Glomerular endothelial cell (primary cell): ENCODE measurements at regions not wholly inside any gene's neighbourhood (a gene's known extent, or its start where the extent isn't known, plus 50 kb on each side); places are given as distances from the start of the nearest gene placed in this dataset.
"Not testable (repeated sequence)": the region's sequence is repeated elsewhere in the genome, so short reads cannot be mapped to it uniquely, and the experiment has no call there.

Experiments
- DNase-seq: peaks from one replicate; pipeline ENCODE4 v3.0.0-alpha.2; 2011; ENCODE audit warnings: low read depth, low spot score; ENCODE audit errors: extremely low read depth

- DNase-seq: no peak
Measured at GRCh38 chr6:141123497-141123896, 1009.2 kb upstream of the GJE1 start.

- no peak for DNase-seq
Measured at GRCh38 chr6:141123049-141123448, 1009.7 kb upstream of the GJE1 start.

GRCh38 chr6:141118991-141119390 is 1013.7 kb upstream of the GJE1 start:
- no peak for DNase-seq

GRCh38 chr6:141117874-141118273 is 1014.9 kb upstream of the GJE1 start:
- no peak for DNase-seq

DNA sequence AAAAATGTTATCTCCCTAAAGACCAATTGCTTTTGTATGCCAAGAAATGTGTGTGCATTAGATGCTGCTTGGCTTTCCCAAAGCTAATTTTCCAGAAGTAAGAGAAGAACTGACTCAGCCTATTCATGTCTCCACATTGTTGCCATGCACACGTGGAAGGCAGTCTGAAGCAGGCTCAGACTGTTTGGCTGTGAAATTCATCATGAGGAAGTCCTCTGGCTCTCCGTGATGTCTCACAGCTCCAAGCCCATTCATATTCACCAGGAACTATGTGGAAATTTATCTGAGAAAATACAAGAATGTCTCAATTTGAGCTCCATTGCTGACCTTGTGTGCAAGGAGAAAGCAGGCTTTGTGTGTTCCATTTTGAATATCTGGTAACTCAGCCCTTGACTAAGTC is 1022.2 kb upstream of the GJE1 start:
- no peak for DNase-seq

- DNase-seq: no peak
Measured at GRCh38 chr6:141107591-141108160, 1025.0 kb upstream of the GJE1 start.

DNA sequence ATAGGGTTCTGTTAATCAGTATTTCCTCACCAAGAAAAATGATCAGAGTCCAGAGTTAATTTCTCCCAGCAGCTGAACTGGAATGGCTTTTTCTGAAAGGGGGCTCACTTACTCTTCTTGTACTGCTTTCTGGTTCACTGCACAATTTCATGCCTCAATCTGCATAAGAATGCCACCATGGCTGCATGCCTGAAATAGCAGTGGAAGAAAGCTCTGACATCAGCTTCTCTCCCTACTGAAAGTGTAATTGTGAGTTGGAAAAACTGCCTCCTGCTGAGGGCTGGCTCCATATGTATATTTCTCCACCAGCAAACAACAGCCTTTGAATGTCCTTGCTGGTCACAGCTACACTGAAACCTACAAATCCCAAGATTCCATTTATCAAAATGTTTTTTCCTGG is 1027.2 kb upstream of the GJE1 start:
- no peak for DNase-seq

DNA sequence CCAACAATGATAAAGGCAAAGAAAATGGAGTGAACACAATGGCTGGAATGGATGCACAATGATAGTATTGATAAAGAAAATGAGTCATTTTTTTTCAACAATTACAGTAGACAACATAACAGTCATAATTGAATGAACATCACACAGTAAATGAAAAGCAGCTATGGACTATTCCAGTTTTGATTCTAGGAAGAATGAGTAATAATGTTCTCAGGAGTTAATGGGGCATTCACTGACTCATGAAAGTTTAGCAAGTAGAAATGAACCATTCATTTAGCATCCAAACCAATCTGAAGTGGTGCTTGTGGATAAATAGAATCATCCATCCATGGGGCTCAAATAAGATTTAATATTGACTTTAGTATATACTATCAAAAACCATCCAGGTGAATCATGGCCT is 1029.5 kb upstream of the GJE1 start:
- no peak for DNase-seq

DNA sequence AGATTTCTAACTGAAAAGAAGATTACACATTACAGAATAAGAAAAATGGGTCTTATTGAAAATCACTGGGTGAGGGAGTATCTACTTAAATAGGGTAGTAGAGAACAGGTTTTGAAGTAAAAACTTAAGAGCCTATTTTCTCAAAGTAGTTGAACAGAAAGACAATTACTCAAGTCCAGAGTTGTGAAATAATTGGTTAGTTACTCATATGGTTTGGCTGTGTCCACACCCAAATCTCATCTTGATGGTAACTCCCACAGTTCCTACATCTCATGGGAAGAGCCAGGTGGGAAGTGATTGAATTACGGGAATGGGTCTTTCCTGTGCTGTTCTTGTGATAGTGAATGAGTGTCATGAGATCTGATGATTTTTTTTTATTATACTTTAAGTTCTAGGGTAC is 1035.3 kb upstream of the GJE1 start:
- DNase-seq: no peak

DNA sequence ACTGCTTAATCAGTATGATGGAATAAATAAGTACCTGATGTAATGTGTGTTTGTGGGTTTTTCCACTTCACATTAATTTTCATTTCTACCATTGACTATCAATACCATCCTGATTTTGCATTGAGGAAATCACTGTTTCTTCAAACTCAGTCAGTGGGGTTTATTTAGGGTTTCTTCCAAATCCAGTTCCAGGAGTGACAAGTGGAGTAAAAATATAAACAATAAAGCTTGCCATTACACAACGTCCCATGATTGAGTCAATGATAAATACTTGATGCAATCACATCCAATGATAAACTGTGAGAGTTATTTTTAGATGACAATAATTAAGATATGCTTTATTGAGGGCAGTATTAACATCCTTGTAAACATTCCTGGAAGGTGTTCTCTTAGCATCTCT is 1037.4 kb upstream of the GJE1 start:
- DNase-seq: no peak

DNA sequence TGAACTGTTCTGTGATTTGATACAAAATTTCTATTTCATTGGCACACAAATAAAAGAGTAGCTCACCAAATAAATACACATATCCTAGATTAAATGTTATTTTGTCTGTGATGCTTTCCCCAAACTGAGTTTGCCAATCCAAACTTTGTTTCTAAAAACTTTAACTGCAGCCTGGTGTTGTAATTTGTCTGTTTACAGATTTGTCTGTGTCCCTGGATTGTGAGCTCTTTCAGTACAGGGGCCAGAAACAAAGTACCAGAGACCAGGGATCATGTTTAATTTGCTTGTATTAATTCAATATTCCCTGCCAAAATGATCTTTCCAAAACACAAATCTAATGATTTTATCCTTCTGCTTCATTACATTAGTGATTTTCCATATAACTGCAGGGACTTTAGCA is 1044.6 kb upstream of the GJE1 start:
- DNase-seq: no peak

GRCh38 chr6:141077355-141078333 is 1055.1 kb upstream of the GJE1 start:
- no peak for DNase-seq

DNA sequence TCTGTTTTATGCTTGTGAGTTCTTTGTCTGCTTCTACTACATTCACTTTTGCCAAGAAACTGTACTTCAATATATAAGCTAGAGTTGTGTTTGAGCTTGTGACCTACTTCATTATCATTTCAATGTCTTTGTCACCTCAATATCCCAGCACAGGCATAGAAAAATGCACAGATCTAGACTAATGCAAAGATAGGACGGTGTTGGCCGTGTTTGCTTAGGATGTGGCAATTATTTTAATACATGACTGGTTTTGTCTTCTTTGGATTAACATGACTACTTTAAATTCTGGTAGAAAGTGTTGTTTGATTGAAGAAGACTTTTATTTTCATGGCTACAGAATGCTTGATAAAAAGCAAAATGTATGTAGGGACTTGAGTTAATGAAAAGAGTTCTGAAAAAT is 1075.0 kb upstream of the GJE1 start:
- DNase-seq: no peak

DNA sequence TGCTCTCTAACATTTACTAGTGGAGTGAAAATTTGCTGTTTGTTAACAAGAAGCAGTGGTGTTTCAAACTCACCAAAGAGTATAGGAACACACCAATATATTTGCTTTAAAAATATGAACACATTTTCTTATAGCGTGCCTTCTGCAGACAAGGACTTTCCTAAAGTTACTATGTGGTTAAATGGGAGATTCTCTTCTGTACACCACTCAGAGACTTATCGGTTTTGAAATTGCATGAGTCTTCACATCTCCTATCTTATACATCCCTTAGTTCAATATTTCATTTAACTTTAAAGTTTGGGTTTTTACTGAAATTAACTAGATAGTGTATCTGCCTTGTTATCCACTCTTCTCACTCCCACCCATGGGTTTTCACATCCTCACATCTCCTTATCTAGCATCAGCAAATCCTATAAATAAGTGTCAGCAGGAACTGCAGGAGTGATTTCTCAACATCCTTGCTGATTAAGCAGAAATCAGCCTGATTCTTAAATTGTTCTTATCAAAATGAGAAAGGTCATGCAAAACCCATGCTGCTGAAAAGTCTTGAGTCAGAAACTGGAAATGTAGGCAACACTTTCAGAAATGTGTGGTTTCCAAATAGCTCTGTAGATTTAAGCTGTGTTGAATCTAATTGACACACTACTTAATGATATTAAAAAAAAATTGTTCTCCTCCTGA is 1075.6 kb upstream of the GJE1 start:
- DNase-seq: no peak

DNA sequence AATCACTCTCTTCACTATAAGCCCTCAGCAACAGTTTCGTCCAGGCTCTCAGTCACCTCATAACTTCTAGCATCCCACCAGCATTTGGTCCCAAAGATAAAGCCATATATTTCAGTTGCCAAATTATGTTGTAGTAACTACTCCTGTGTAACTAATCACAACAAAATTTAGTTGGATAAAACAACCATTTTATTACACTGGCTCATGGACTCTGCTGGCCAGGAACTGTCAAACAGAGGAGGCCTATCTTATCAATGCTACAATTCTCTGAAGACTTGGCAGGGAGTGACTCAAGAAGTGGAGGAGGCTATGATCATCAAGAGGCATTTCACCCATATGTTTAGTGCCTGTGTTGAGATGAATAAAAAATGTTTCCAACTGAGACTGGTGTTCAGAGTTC is 1082.3 kb upstream of the GJE1 start:
- DNase-seq: no peak

DNA sequence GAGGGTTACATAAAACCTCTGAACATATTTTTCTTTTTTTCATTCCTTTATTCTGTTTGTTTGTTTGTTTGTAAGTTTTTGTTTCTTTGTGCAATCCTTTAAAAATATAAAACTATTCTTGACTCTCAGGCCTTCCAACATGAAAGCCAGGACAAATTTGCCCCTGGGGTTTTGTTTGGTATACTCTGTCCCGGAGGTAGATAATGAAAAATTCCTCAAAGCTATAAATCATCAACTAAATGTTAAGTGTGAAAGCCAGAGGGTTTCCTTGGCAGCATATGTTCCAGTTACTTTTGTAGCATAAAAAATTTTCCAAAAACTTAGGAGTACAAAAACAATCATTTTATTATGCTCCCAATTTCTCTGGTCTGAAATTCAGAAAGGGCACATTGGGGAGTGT is 1084.3 kb upstream of the GJE1 start:
- no peak for DNase-seq

- not testable (repeated sequence) for DNase-seq
Measured at GRCh38 chr6:141046496-141046895, 1086.2 kb upstream of the GJE1 start.

GRCh38 chr6:141041596-141042087 is 1091.1 kb upstream of the GJE1 start:
- no peak for DNase-seq

DNA sequence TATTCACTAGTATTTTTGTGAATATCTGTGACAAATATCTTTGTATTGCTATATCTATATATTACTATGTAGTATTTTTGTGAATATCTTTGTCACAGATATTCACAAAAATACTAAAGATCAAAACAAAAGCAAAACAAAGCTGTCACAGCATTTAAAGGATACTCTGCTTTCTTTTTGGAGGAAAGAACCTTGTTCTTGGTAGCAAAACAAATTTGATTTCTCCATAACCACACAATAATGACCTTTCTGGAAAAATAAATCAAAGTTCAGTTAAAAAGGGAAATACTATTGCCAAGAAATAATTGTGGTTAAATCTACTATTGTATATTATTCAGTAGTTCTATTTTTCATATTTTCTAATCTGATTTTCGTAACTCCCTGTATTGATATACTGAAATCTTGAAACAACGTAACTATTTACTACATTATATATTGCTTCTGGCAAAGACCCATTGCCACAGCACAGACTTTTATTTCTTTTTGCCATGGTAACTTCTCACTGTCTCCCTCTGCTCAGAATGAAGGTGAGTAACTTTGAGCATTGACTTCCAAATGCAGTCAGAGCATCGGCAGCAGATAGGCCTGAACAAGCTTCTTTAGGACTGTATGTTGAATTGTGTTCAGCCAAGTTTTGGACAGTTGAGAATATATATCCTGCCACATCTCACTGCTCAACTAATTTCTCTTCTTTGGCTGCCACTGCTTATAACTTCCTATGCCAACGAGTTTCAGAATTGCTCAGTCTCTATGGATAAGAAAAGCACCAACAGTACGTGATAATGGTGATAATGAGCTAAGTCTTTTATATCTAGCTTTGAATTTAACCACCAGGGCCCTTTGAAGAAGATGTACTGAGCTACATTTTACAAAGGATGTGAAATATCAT is 1097.2 kb upstream of the GJE1 start:
- no peak for DNase-seq

DNA sequence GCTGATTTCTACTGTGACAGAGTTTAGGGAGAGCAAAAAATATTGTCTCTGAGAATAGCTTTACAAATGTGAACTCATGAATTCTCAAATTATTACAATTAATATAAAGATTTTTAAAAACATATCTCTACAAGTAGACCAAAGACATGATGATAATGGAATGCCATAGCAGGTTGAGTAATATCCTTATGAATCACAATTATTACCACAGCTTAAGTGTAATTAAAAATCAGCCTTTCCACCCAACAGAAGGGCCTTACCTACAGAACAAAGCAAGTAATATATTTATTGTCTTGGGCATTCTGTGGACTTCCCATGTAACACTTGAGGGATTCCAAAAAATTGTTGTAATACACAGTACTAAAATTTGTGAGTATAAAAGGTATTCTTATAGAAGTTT is 1099.6 kb upstream of the GJE1 start:
- DNase-seq: no peak

DNA sequence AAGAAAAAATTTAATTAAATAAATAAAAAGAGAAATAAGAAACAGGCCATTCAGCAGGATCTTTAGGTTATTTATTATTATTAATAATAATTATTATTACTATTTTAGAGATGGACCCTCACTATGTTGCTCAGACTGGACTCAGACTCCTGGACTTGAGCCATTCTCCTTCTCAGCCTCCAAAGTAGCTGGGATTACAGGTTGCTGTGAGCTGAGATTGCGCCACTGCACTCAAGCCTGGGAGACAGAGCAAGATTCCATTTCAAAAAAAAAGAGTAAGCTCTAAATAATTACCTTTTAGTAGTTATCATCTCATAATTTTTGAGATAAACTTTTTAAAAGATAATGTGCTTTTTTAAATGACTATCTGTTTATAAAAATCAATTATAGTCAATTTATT is 1102.8 kb upstream of the GJE1 start:
- no peak for DNase-seq
